Activated CD8-positive, alpha-beta T cell treated with anti-CD3 and anti-CD28 coated beads for 36 hours (primary cell): ENCODE measurements at regions not wholly inside any gene's neighbourhood (a gene's known extent, or its start where the extent isn't known, plus 50 kb on each side); places are given as distances from the start of the nearest gene placed in this dataset.

Experiments used
- ATAC-seq: fragments of 200-7000 bp; cut with Tn5 transposase; one replicate; pipeline ENCODE4 v1.10.0; 2021; ENCODE audit warnings: mild to moderate bottlenecking, moderate library complexity
- CTCF ChIA-PET: fragments of 350-600 bp; sonication (Branson Sonifier 250); formaldehyde crosslinking; loops from one replicate; lab custom pipeline; 2021; ENCODE audit warnings: antibody characterized with exemption; lab: Charles Lee
- POLR2A ChIA-PET: fragments of 350-600 bp; sonication (Branson Sonifier 250); formaldehyde crosslinking; loops from one replicate; lab custom pipeline; 2021; ENCODE audit warnings: antibody characterized with exemption; lab: Charles Lee
- DNase-seq: peaks from one replicate; pipeline ENCODE4 v3.0.0-alpha.2; 2020
- H3K27ac Mint-ChIP-seq: one replicate; pipeline ENCODE4 v1.8.0; 2021; ENCODE audit warnings: mild to moderate bottlenecking, mixed read lengths
- H3K27me3 Mint-ChIP-seq: one replicate; pipeline ENCODE4 v1.8.0; 2021; ENCODE audit warnings: mixed read lengths
- H3K36me3 Mint-ChIP-seq: one replicate; pipeline ENCODE4 v1.8.0; 2021; ENCODE audit warnings: low read depth, mixed read lengths
- H3K4me1 Mint-ChIP-seq: one replicate; pipeline ENCODE4 v1.8.0; 2021; ENCODE audit warnings: low read depth, mixed read lengths
- H3K4me3 Mint-ChIP-seq: one replicate; pipeline ENCODE4 v1.8.0; 2021; ENCODE audit warnings: mild to moderate bottlenecking, moderate library complexity, mixed read lengths
- H3K9me3 Mint-ChIP-seq: one replicate; pipeline ENCODE4 v1.8.0; 2021; ENCODE audit warnings: mixed read lengths
- intact Hi-C: fragments of 100-400 bp; cut with micrococcal nuclease; formaldehyde crosslinking; loops from one replicate; pipeline ENCODE4 v1.10.0; 2022
- TF ChIP-seq, protein P1 (sequence below): fragments of 200-600 bp; IDR thresholded peaks from one replicate; pipeline ENCODE4 v1.8.0; 2022; ENCODE audit warnings: antibody characterized with exemption, mild to moderate bottlenecking

DNA sequence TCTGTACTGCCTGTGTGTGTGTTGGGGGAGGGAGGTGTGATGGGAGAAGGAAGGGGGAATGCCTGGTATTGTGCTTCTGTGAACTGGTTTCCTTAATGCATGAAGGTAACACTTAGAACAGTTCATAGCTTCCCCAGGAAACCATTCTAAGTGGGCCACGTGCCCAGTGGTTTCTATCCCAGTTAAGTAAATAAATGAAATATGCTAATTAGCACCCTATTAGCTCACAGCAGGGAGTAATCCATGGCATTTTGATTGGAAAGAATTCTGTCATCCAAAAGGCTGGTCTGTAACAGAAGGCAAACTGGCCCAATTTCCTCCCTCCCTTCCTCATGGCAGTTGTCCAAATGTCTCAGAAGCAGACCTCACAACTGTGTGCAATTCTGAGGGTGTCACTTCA is 199.3 kb downstream of the TTLL7 start:
- Mint-ChIP-seq H3K36me3 (no peaks in the 10 kb centered on the region), H3K27me3 (no peaks in the 10 kb centered on the region), H3K27ac (no peak overlapping the region), H3K4me1 (no peaks in the 10 kb centered on the region), H3K9me3 (no peaks in the 10 kb centered on the region), H3K4me3 (no peak overlapping the region)
- intact Hi-C loops, result no loop called here
- ChIA-PET CTCF (no interaction called here), POLR2A (no interaction called here)
- DNase-seq, result no peak
- no peak for ATAC-seq
- TF ChIP-seq, protein P1, sequence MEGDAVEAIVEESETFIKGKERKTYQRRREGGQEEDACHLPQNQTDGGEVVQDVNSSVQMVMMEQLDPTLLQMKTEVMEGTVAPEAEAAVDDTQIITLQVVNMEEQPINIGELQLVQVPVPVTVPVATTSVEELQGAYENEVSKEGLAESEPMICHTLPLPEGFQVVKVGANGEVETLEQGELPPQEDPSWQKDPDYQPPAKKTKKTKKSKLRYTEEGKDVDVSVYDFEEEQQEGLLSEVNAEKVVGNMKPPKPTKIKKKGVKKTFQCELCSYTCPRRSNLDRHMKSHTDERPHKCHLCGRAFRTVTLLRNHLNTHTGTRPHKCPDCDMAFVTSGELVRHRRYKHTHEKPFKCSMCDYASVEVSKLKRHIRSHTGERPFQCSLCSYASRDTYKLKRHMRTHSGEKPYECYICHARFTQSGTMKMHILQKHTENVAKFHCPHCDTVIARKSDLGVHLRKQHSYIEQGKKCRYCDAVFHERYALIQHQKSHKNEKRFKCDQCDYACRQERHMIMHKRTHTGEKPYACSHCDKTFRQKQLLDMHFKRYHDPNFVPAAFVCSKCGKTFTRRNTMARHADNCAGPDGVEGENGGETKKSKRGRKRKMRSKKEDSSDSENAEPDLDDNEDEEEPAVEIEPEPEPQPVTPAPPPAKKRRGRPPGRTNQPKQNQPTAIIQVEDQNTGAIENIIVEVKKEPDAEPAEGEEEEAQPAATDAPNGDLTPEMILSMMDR, result no peak

DNA sequence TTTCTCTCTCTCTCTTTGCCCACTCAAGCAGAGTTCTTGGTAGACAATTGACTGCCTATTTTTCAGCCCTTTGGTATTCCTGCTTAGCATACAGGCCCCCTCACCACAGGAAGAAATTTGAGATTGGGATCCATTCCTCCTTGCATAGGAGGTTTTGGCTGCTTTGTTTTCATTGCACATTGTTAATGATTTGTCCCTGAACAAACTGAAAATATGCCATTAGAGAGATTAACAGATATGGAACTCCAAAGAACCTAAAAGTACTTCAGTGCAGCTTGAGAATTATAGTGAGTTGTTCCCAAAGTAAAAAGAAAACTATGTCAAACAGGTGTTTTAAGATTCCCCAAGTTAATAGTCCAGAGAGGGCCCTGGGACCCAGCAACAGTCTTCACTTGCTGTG is 200.0 kb downstream of the TTLL7 start:
- TF ChIP-seq, protein P1, result no peak
- Mint-ChIP-seq H3K36me3 (no peaks in the 10 kb centered on the region), H3K27me3 (no peaks in the 10 kb centered on the region), H3K9me3 (no peaks in the 10 kb centered on the region), H3K27ac (no peak overlapping the region), H3K4me3 (no peak overlapping the region), H3K4me1 (no peaks in the 10 kb centered on the region)
- no peak for DNase-seq
- POLR2A ChIA-PET, result no interaction called here
- intact Hi-C loops, result no loop called here
- no peak for ATAC-seq
- CTCF ChIA-PET, result no interaction called here

DNA sequence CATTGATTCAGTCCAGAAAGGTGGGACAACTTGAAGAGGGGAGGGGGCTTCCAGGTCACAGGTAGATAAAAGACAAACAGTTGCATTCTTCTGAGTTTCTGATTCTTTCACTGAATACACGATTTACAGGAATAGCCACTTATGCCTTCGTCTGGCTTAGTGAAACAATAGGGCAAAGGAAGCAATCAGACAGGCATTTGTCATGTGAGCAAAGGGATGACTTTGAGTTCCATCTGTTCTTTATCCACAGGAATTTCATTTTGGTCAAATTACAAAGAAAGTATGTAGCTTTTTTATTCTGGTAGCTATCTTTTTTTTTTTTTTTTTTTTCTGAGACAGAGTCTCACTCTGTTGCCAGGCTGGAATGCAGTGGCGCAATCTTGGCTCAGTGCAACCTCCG is 202.5 kb downstream of the TTLL7 start:
- POLR2A ChIA-PET, result no interaction called here
- H3K36me3 Mint-ChIP-seq, result no peaks in the 10 kb centered on the region
- TF ChIP-seq, protein P1, result no peak

DNA sequence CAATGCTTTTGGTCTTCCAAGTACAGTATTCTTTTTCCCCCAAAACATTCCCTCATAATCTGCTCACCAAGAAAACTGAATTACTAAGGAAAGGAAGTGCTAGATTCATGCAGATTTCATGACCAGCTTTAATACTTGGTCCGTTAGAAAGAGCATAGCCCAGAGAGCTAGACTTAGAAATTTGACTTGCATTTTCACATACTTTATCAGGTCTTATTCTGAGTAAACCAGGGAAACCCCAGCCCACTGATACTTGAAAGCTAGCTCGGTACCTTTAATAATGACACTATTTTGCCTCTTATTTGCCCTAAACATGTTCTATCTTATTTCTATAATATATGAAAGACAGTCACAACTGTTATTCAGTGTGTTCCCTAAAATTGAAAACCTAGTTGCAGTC is 204.5 kb downstream of the TTLL7 start:
- ATAC-seq, result no peak
- H3K27me3 Mint-ChIP-seq, result no peaks in the 10 kb centered on the region
- ChIA-PET POLR2A (no interaction called here), CTCF (no interaction called here)
- H3K36me3 Mint-ChIP-seq, result no peaks in the 10 kb centered on the region
- H3K4me3 Mint-ChIP-seq, result no peak overlapping the region
- TF ChIP-seq, protein P1, result no peak
- no peaks in the 10 kb centered on the region for H3K9me3 Mint-ChIP-seq
- DNase-seq, result no peak
- intact Hi-C loops, result no loop called here
- H3K27ac Mint-ChIP-seq, result no peak overlapping the region
- H3K4me1 Mint-ChIP-seq, result no peaks in the 10 kb centered on the region

More for the DNA sequence above, 202.5 kb downstream of the TTLL7 start:
- Mint-ChIP-seq H3K4me1 (no peaks in the 10 kb centered on the region), H3K27me3 (no peaks in the 10 kb centered on the region), H3K4me3 (no peak overlapping the region), H3K9me3 (no peaks in the 10 kb centered on the region), H3K27ac (no peak overlapping the region)
- no peak for ATAC-seq
- intact Hi-C loops, result no loop called here
- DNase-seq, result no peak
- CTCF ChIA-PET, result no interaction called here

DNA sequence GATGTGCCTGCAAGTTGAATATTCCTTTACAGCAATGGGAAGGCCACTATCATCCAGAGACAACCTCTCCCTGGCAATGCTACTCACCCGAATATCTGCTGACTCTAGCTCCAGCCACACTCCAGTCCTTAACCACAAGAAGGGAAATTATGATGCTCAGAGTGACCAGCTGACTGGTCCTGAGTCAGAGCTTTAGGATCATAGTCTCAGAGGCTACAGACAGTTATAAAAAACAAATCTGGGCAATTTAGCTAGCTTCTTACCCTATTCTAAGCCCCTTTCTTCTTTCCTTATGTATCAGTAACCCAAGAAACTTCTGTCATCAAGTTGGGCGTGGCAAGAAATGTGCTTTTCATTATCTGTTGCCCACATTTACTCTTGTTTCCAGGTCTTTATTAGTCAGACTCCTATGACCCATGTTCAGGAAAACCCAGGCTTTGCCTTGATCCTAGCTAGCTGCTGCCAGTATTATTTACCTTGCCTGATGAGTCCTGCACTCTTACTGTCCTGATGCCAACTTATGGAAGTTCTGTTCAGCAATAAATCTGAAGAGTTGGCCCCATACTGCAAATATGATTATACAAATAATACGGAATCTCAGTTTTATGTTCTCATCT is 207.0 kb downstream of the TTLL7 start:
- no peak for DNase-seq
- no peak overlapping the region for H3K27ac Mint-ChIP-seq

More for the DNA sequence above, 207.0 kb downstream of the TTLL7 start:
- Mint-ChIP-seq H3K4me3 (no peak overlapping the region), H3K27me3 (no peaks in the 10 kb centered on the region), H3K9me3 (no peaks in the 10 kb centered on the region), H3K4me1 (no peaks in the 10 kb centered on the region), H3K36me3 (no peaks in the 10 kb centered on the region)
- intact Hi-C loops, result no loop called here
- ATAC-seq, result no peak
- TF ChIP-seq, protein P1, result no peak
- ChIA-PET CTCF (interaction anchor here (0.9 kb wide), 1 partner anchor 14 kb away, joined by 3 read pairs; no protein-coding TSS in a partner anchor), POLR2A (no interaction called here)
